ENCODE measurements at regions not wholly inside any gene's neighbourhood (a gene's known extent, or its start where the extent isn't known, plus 50 kb on each side); places are given as distances from the start of the nearest gene placed in this dataset.

- Mint-ChIP-seq H3K27me3 (no peaks in the 10 kb centered on the region), H3K36me3 (no peaks in the 10 kb centered on the region), H3K27ac (no peak overlapping the region)
These were observed 1003.7 kb downstream of the SLITRK1 start for GRCh38 chr13:82878536-82878935.

GRCh38 chr13:82867284-82867683, 1015.0 kb downstream of the SLITRK1 start:
- Mint-ChIP-seq H3K36me3 (no peaks in the 10 kb centered on the region), H3K4me3 (no peak overlapping the region), H3K4me1 (no peaks in the 10 kb centered on the region), H3K27me3 (no peaks in the 10 kb centered on the region), H3K27ac (no peak overlapping the region), H3K9me3 (peaks cover 6% of the 10 kb centered on the region)
- no peak for ATAC-seq

More at GRCh38 chr13:82878536-82878935, 1003.7 kb downstream of the SLITRK1 start:
- no peak for ATAC-seq
- Mint-ChIP-seq H3K4me3 (no peak overlapping the region), H3K9me3 (peaks cover 3% of the 10 kb centered on the region), H3K4me1 (no peaks in the 10 kb centered on the region)

DNA sequence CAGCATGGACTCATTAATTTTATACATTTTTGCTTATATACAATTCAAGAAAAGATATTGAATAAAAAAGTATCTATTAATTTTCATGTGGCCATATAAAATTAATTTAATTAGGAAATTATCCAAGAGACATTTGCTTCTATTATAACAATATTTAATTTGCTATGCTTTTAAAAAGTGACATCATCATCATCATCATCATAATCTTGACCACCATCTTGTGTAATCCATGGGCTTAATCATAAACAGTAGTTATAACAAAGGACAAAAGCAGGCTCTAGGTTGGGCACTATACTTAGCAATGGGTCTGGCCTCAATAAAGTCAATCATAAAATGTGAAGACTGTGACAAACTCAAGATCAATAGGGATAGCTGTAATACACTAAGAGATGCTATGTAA, 1031.6 kb downstream of the SLITRK1 start:
- no peaks in the 10 kb centered on the region for H3K27me3 Mint-ChIP-seq
- H3K4me1 Mint-ChIP-seq = no peaks in the 10 kb centered on the region
- no peaks in the 10 kb centered on the region for H3K36me3 Mint-ChIP-seq
- H3K27ac Mint-ChIP-seq = no peak overlapping the region
- H3K4me3 Mint-ChIP-seq = no peak overlapping the region
- peaks cover 14% of the 10 kb centered on the region for H3K9me3 Mint-ChIP-seq
- ATAC-seq = no peak

- Mint-ChIP-seq H3K27ac (no peak overlapping the region), H3K4me1 (no peaks in the 10 kb centered on the region), H3K27me3 (no peaks in the 10 kb centered on the region), H3K36me3 (no peaks in the 10 kb centered on the region), H3K4me3 (no peak overlapping the region), H3K9me3 (peaks cover 11% of the 10 kb centered on the region)
- ATAC-seq = no peak
These were observed 1033.5 kb downstream of the SLITRK1 start for GRCh38 chr13:82848766-82849165.

DNA sequence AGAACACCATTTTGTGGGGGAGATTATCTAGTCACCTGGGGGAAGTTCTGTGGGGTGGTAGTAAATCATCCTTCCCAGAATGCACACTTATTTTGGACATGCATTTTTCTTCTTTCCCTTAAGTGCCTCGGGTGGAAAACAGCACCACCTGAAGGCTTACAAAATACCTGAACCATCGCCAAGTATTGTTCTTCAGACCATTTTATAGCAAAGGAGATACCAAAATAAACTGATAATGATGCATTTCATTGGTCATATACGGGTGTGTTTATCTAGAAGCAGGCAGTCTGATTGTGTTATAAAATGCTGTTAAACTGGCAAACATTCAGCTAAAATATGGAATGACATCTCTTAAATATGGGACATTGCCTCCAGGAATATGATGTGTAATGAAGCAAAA, 1034.7 kb downstream of the SLITRK1 start:
- Mint-ChIP-seq H3K27me3 (no peaks in the 10 kb centered on the region), H3K27ac (no peak overlapping the region), H3K4me3 (no peak overlapping the region), H3K36me3 (no peaks in the 10 kb centered on the region), H3K4me1 (no peaks in the 10 kb centered on the region), H3K9me3 (peaks cover 9% of the 10 kb centered on the region)
- ATAC-seq = no peak

GRCh38 chr13:82833923-82834322, 1048.4 kb downstream of the SLITRK1 start:
- ATAC-seq = no peak

DNA sequence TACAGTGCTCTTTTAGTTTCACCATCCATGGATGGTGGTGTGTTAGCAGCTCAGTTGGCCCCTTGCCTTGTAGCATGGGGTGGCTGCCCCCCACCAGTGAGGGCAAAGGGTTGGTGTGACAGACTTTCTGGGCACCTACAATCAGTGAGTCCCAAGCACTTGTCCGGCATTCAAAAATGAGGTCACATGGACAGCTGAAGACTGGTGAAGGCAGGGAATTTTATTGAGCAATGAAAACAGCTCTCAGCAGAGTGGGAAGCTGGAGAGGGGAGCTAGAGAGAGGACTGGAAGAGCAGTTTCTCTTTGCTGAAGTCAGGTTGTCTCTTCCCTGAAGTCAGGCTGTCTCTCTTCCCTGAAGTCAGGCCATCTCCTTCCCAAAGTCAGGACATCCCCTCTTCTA, 1053.2 kb downstream of the SLITRK1 start:
- H3K27me3 Mint-ChIP-seq = no peaks in the 10 kb centered on the region
- H3K9me3 Mint-ChIP-seq = peaks cover 8% of the 10 kb centered on the region
- no peaks in the 10 kb centered on the region for H3K4me1 Mint-ChIP-seq
- no peak overlapping the region for H3K4me3 Mint-ChIP-seq
- H3K27ac Mint-ChIP-seq = no peak overlapping the region
- H3K36me3 Mint-ChIP-seq = no peaks in the 10 kb centered on the region
- ATAC-seq = no peak

More at GRCh38 chr13:82833923-82834322, 1048.4 kb downstream of the SLITRK1 start:
- Mint-ChIP-seq H3K9me3 (peaks cover 5% of the 10 kb centered on the region), H3K27ac (no peak overlapping the region), H3K4me1 (no peaks in the 10 kb centered on the region), H3K27me3 (no peaks in the 10 kb centered on the region), H3K4me3 (no peak overlapping the region), H3K36me3 (no peaks in the 10 kb centered on the region)

GRCh38 chr13:82827724-82828123, 1054.5 kb downstream of the SLITRK1 start:
- no peak for ATAC-seq
- Mint-ChIP-seq H3K27me3 (no peaks in the 10 kb centered on the region), H3K4me1 (no peaks in the 10 kb centered on the region), H3K36me3 (no peaks in the 10 kb centered on the region), H3K4me3 (no peak overlapping the region), H3K27ac (no peak overlapping the region), H3K9me3 (peaks cover 3% of the 10 kb centered on the region)

GRCh38 chr13:82822935-82823334, 1059.3 kb downstream of the SLITRK1 start:
- peaks cover 3% of the 10 kb centered on the region for H3K9me3 Mint-ChIP-seq
- H3K4me1 Mint-ChIP-seq = no peaks in the 10 kb centered on the region
- no peaks in the 10 kb centered on the region for H3K36me3 Mint-ChIP-seq
- H3K4me3 Mint-ChIP-seq = no peak overlapping the region
- no peak overlapping the region for H3K27ac Mint-ChIP-seq
- H3K27me3 Mint-ChIP-seq = no peaks in the 10 kb centered on the region
- no peak for ATAC-seq

- Mint-ChIP-seq H3K27me3 (no peaks in the 10 kb centered on the region), H3K27ac (no peak overlapping the region), H3K4me3 (no peak overlapping the region), H3K9me3 (peaks cover 3% of the 10 kb centered on the region), H3K4me1 (no peaks in the 10 kb centered on the region), H3K36me3 (no peaks in the 10 kb centered on the region)
- no peak for ATAC-seq
These were observed 1065.1 kb downstream of the SLITRK1 start for GRCh38 chr13:82817133-82817532.

GRCh38 chr13:82815791-82816190, 1066.5 kb downstream of the SLITRK1 start:
- Mint-ChIP-seq H3K4me3 (no peak overlapping the region), H3K9me3 (peaks cover 9% of the 10 kb centered on the region), H3K27ac (no peak overlapping the region), H3K27me3 (no peaks in the 10 kb centered on the region), H3K36me3 (no peaks in the 10 kb centered on the region), H3K4me1 (no peaks in the 10 kb centered on the region)
- ATAC-seq = no peak

DNA sequence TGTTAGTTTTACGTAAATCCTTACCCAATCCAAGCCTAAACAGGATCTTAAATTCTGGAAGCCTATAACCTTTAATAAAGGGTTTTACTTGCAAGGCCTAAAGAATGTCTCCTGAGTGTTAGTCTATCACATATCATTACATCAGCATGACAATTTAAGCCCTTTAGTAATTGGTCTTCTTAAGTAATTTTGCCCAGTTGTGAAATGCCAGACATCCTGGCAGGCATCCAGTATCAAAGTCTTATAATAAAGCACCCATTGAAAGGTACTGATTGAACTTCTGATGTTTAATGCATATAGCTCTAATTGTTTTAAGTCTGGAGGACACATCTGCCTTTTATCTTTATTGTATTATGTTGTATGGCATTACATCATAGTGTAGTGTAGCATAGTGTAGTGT, 1078.9 kb downstream of the SLITRK1 start:
- H3K9me3 Mint-ChIP-seq = no peaks in the 10 kb centered on the region
- ATAC-seq = no peak
- no peak overlapping the region for H3K4me3 Mint-ChIP-seq
- no peak overlapping the region for H3K27ac Mint-ChIP-seq
- no peaks in the 10 kb centered on the region for H3K27me3 Mint-ChIP-seq
- no peaks in the 10 kb centered on the region for H3K4me1 Mint-ChIP-seq
- no peaks in the 10 kb centered on the region for H3K36me3 Mint-ChIP-seq

DNA sequence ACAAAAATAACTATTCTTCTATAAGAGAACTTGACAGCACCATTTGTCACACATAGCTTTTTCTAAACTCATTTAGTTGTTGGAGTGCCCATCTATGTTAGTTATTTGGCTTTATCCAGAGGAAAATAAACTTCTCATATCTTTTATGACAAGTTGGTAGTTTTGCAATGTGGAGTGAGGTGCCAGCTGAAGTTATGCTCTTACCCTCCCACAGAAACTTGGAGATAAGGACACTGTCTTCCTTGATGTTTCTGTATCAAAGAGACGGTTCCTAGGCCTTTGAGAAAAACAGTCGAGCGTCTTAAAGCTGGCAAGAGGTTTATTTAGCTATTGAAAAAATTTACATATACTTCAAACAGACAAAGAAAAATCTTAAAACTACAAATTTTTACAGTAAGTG, 1079.7 kb downstream of the SLITRK1 start:
- Mint-ChIP-seq H3K9me3 (no peaks in the 10 kb centered on the region), H3K27ac (no peak overlapping the region), H3K27me3 (no peaks in the 10 kb centered on the region), H3K4me1 (no peaks in the 10 kb centered on the region), H3K36me3 (no peaks in the 10 kb centered on the region), H3K4me3 (no peak overlapping the region)
- no peak for ATAC-seq

DNA sequence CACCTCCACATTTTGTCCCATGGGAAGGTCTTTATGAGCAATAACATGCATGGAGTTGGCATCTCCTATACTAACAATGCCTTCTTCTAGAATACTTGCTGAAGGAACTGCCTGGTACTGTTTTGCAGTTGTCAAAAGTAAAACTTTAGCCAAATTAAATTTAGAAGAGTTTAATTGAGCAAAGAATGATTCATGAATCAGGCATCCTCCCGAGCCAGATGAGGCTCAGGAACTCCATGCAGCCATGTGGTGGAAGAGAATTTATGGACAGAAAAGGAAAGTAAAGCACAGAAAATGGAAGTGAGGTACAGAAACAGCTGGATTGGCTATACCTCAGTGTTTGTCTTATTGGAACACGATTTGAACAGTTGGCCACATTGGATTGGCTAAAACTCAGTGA, 1081.9 kb downstream of the SLITRK1 start:
- Mint-ChIP-seq H3K27ac (no peak overlapping the region), H3K27me3 (no peaks in the 10 kb centered on the region), H3K9me3 (no peaks in the 10 kb centered on the region), H3K36me3 (no peaks in the 10 kb centered on the region), H3K4me1 (no peaks in the 10 kb centered on the region), H3K4me3 (no peak overlapping the region)
- no peak for ATAC-seq

- H3K4me3 Mint-ChIP-seq = no peak overlapping the region
- no peak overlapping the region for H3K27ac Mint-ChIP-seq
- H3K27me3 Mint-ChIP-seq = no peaks in the 10 kb centered on the region
- H3K9me3 Mint-ChIP-seq = no peaks in the 10 kb centered on the region
- ATAC-seq = no peak
- no peaks in the 10 kb centered on the region for H3K4me1 Mint-ChIP-seq
- H3K36me3 Mint-ChIP-seq = no peaks in the 10 kb centered on the region
These were observed 1084.4 kb downstream of the SLITRK1 start for GRCh38 chr13:82797876-82798275.

GRCh38 chr13:82791035-82791434, 1091.2 kb downstream of the SLITRK1 start:
- Mint-ChIP-seq H3K9me3 (peaks cover 3% of the 10 kb centered on the region), H3K27ac (no peak overlapping the region), H3K4me1 (no peaks in the 10 kb centered on the region), H3K4me3 (no peak overlapping the region), H3K27me3 (no peaks in the 10 kb centered on the region), H3K36me3 (no peaks in the 10 kb centered on the region)
- no peak for ATAC-seq

DNA sequence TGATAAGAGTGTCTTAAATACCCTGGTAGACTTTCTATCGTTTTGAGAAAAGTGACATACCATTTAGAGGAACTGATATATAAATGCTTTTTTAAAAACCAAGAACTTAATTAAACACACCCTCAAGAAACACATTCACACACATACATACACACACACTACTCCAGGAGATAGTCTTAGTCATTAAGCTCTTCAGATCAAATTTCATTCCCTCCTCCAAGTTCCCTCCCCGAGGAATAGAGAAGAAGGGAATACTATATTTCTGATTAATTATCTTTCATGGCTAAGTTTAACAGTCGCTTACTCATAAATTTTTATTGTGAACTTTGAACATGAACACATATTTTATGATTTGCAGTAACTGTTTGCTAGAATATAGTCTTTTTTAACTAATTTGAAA, 1109.5 kb downstream of the SLITRK1 start:
- no peak for ATAC-seq
- H3K27me3 Mint-ChIP-seq = no peaks in the 10 kb centered on the region
- H3K27ac Mint-ChIP-seq = no peak overlapping the region
- no peaks in the 10 kb centered on the region for H3K4me1 Mint-ChIP-seq
- no peak overlapping the region for H3K4me3 Mint-ChIP-seq
- no peaks in the 10 kb centered on the region for H3K36me3 Mint-ChIP-seq
- no peaks in the 10 kb centered on the region for H3K9me3 Mint-ChIP-seq
